Keratinocyte (primary cell): ENCODE measurements at regions not wholly inside any gene's neighbourhood (a gene's known extent, or its start where the extent isn't known, plus 50 kb on each side); places are given as distances from the start of the nearest gene placed in this dataset.

Source experiments
- DNase-seq: peaks from one replicate; pipeline ENCODE4 v3.0.0-alpha.2; 2011; ENCODE audit warnings: low read depth, missing footprints, low spot score
- FAIRE-seq: peaks from 2 replicates; lab custom pipeline; 2011; peaks lifted over from hg19 to GRCh38; lab: Jason Lieb, UNC
- H2AFZ ChIP-seq: 2 replicates; pipeline ENCODE4 v1.6.0; 2012; ENCODE audit warnings: low read length, control low read depth, inconsistent platforms; ENCODE audit not compliant: control insufficient read depth
- H3K27ac ChIP-seq: 2 replicates; pipeline ENCODE4 v1.5.1; 2011; ENCODE audit warnings: low read length; ENCODE audit not compliant: control insufficient read depth, insufficient read depth
- H3K27me3 ChIP-seq: 3 replicates; pipeline ENCODE4 v1.6.0; 2011; ENCODE audit warnings: low read length; ENCODE audit not compliant: control insufficient read depth, insufficient read depth; ENCODE audit errors: extremely low read depth
- H3K36me3 ChIP-seq, 2 experiments: 2 replicates in 1 of 2; 3 replicates in 1 of 2; pipeline ENCODE4 v1.5.1; 2011; ENCODE audit warnings: low read length in 2 of 2, mild to moderate bottlenecking in 1 of 2; ENCODE audit not compliant: control insufficient read depth in 2 of 2, insufficient read depth in 2 of 2; ENCODE audit errors: extremely low read depth in 1 of 2
- H3K4me1 ChIP-seq: 3 replicates; pipeline ENCODE4 v1.5.1; 2011; ENCODE audit warnings: low read length; ENCODE audit not compliant: control insufficient read depth, insufficient read depth; ENCODE audit errors: extremely low read depth
- H3K4me2 ChIP-seq: 3 replicates; pipeline ENCODE4 v1.6.0; 2011; ENCODE audit warnings: low read depth, low read length; ENCODE audit not compliant: control insufficient read depth, insufficient read depth; ENCODE audit errors: extremely low read depth
- H3K4me3 ChIP-seq, 3 experiments: fragments of 200-600 bp in 1 of 3; sonication (generic) in 1 of 3; 2 replicates in 2 of 3; 3 replicates in 1 of 3; pipeline ENCODE4 v1.5.1; 2011 to 2016; ENCODE audit warnings: low read length in 3 of 3, mild to moderate bottlenecking in 3 of 3, control low read depth in 2 of 3, inconsistent platforms in 1 of 3, low read depth in 1 of 3, mixed read lengths in 1 of 3, mixed run types in 1 of 3, moderate library complexity in 1 of 3; ENCODE audit not compliant: control insufficient read depth in 2 of 3, insufficient read depth in 2 of 3; ENCODE audit errors: extremely low read depth in 1 of 3
- H3K79me2 ChIP-seq: 2 replicates; pipeline ENCODE4 v1.6.0; 2012; ENCODE audit warnings: low read length; ENCODE audit not compliant: control insufficient read depth, insufficient read depth
- H3K9ac ChIP-seq: 3 replicates; pipeline ENCODE4 v1.6.0; 2011; ENCODE audit warnings: low read length; ENCODE audit not compliant: control insufficient read depth, insufficient read depth; ENCODE audit errors: extremely low read depth
- H3K9me1 ChIP-seq: 3 replicates; pipeline ENCODE4 v1.6.0; 2011; ENCODE audit warnings: low read length; ENCODE audit not compliant: control insufficient read depth, insufficient read depth; ENCODE audit errors: extremely low read depth
- H3K9me3 ChIP-seq: 2 replicates; pipeline ENCODE4 v1.5.1; 2012; ENCODE audit warnings: low read depth, low read length; ENCODE audit not compliant: control insufficient read depth
- H4K20me1 ChIP-seq: 3 replicates; pipeline ENCODE4 v1.6.0; 2011; ENCODE audit warnings: low read length; ENCODE audit not compliant: control insufficient read depth, insufficient read depth; ENCODE audit errors: extremely low read depth
- EZH2 ChIP-seq: IDR thresholded peaks from one replicate; pipeline ENCODE4 v1.6.1; 2012; ENCODE audit warnings: inconsistent platforms, mild to moderate bottlenecking, low read length, moderate library complexity
- dilution Hi-C: fragments of 300-500 bp; cut with MboI; formaldehyde crosslinking; loops from one replicate; pipeline ENCODE4 v1.7.0; 2020; ENCODE audit warnings: low sequenced_read_pairs; ENCODE audit not compliant: extremely low pct_ligation_motif_present
- TF ChIP-seq, protein P1 (sequence below), 3 experiments: IDR thresholded peaks in 1 of 3; conservative IDR thresholded peaks in 1 of 3; optimal IDR thresholded peaks in 1 of 3; 2 replicates in 2 of 3; 3 replicates in 1 of 3; pipeline versions ENCODE3 to v1.5.1; 2011; ENCODE audit warnings: low read length in 3 of 3, mild to moderate bottlenecking in 3 of 3, moderate library complexity in 2 of 3, control low read depth in 1 of 3, inconsistent platforms in 1 of 3; ENCODE audit not compliant: insufficient read depth in 2 of 3; ENCODE audit errors: extremely low read depth in 1 of 3

DNA sequence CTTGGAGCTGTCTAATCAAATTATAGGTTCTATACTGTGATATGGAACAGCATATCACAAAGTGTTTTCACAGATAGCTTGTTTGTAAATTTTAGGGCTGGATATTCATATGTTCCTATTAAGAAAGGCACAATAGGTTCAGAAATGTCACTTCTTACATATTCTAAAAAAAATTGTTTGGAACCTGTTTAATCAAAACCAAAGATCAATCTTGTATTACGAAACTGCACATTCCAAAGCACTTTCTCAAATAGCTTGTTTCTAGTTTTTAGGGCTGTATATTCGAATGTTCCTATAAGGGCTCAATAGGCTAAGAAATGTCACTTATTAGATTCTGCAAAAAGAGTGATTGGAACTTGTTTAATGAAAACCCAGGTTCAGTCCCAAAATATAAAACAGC is 67.4 kb upstream of the OSBPL11 start:
- TF ChIP-seq EZH2 = no peak
- TF ChIP-seq, protein P1, sequence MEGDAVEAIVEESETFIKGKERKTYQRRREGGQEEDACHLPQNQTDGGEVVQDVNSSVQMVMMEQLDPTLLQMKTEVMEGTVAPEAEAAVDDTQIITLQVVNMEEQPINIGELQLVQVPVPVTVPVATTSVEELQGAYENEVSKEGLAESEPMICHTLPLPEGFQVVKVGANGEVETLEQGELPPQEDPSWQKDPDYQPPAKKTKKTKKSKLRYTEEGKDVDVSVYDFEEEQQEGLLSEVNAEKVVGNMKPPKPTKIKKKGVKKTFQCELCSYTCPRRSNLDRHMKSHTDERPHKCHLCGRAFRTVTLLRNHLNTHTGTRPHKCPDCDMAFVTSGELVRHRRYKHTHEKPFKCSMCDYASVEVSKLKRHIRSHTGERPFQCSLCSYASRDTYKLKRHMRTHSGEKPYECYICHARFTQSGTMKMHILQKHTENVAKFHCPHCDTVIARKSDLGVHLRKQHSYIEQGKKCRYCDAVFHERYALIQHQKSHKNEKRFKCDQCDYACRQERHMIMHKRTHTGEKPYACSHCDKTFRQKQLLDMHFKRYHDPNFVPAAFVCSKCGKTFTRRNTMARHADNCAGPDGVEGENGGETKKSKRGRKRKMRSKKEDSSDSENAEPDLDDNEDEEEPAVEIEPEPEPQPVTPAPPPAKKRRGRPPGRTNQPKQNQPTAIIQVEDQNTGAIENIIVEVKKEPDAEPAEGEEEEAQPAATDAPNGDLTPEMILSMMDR (optimal IDR thresholded peaks at IDR 0.05 in 1 of 3, IDR thresholded peaks at IDR 0.05 in 1 of 3, conservative IDR thresholded peaks at IDR 0.05 in 1 of 3; ENCODE audit: extremely low read depth in 1 of 3, insufficient read depth in 2 of 3, low read length in 3 of 3) = no peak
- H3K27me3 ChIP-seq = no peaks in the 10 kb centered on the region
- H3K4me3 ChIP-seq = no peak overlapping the region
- no peaks in the 10 kb centered on the region for H3K36me3 ChIP-seq
- H3K4me2 ChIP-seq = no peak overlapping the region
- H3K9ac ChIP-seq = no peak overlapping the region
- no peaks in the 10 kb centered on the region for H3K4me1 ChIP-seq
- H3K9me3 ChIP-seq = no peaks in the 10 kb centered on the region
- H4K20me1 ChIP-seq = no peaks in the 10 kb centered on the region
- no peaks in the 10 kb centered on the region for H3K79me2 ChIP-seq
- H3K27ac ChIP-seq = no peak overlapping the region
- H2AFZ ChIP-seq = no peak overlapping the region
- FAIRE-seq (no peak), DNase-seq (no peak)
- dilution Hi-C loops = no loop called here
- no peaks in the 10 kb centered on the region for H3K9me1 ChIP-seq

DNA sequence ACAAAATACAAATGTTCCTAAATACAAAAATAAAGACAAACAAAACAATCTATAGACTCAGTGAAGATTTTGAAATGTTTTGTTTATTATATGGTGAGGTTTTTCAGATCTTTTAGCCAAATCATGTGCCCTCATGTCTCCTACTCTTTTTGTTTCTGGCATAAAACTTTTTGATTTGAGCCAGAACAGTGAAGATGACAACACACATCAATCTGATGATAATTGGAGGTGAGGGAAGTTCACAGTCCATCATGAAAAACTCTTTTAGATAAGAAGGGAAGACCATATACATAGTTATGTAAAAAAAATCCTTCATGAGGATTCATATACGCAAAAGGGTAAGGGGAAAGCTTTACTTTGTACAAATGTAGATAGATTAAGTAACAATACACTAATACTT is 75.1 kb upstream of the OSBPL11 start:
- H3K9me3 ChIP-seq = no peaks in the 10 kb centered on the region
- H3K9me1 ChIP-seq = no peaks in the 10 kb centered on the region
- no peaks in the 10 kb centered on the region for H3K27me3 ChIP-seq
- no peaks in the 10 kb centered on the region for H4K20me1 ChIP-seq
- no peak overlapping the region for H3K27ac ChIP-seq
- dilution Hi-C loops = no loop called here
- DNase-seq (no peak), FAIRE-seq (no peak)
- H3K4me1 ChIP-seq = no peaks in the 10 kb centered on the region
- TF ChIP-seq EZH2 = no peak
- TF ChIP-seq, protein P1 (optimal IDR thresholded peaks at IDR 0.05 in 1 of 3, IDR thresholded peaks at IDR 0.05 in 1 of 3, conservative IDR thresholded peaks at IDR 0.05 in 1 of 3; ENCODE audit: extremely low read depth in 1 of 3, insufficient read depth in 2 of 3, low read length in 3 of 3) = no peak
- H2AFZ ChIP-seq = no peak overlapping the region
- no peak overlapping the region for H3K9ac ChIP-seq
- H3K4me3 ChIP-seq = no peak overlapping the region
- H3K4me2 ChIP-seq = no peak overlapping the region
- H3K79me2 ChIP-seq = no peaks in the 10 kb centered on the region
- H3K36me3 ChIP-seq = no peaks in the 10 kb centered on the region
